RCC 7860 (cell line): ENCODE measurements at regions not wholly inside any gene's neighbourhood (a gene's known extent, or its start where the extent isn't known, plus 50 kb on each side); places are given as distances from the start of the nearest gene placed in this dataset.
A peak's percentile ranks its signal among the peaks of the same experiment; 100 is the strongest.
"Not testable (repeated sequence)": the region's sequence is repeated elsewhere in the genome, so short reads cannot be mapped to it uniquely, and the experiment has no call there.

Source experiments
- DNase-seq: peaks from one replicate; pipeline ENCODE4 v3.0.0-alpha.2; 2015; ENCODE audit warnings: low spot score
- FAIRE-seq: peaks from 2 replicates; lab custom pipeline; 2012; peaks lifted over from hg19 to GRCh38; lab: Jason Lieb, UNC

- DNase-seq (peak; percentile 16), FAIRE-seq (peak; percentile 7)
These were observed 72.3 kb upstream of the SH3RF1 start for GRCh38 chr4:169342906-169343564.

- no peak for DNase-seq
These were observed 71.6 kb upstream of the SH3RF1 start for GRCh38 chr4:169342159-169342860.

GRCh38 chr4:169341490-169341889, 70.7 kb upstream of the SH3RF1 start:
- DNase-seq: no peak
- FAIRE-seq: no peak

More at GRCh38 chr4:169342159-169342860, 71.6 kb upstream of the SH3RF1 start:
- FAIRE-seq: no peak

- DNase-seq (no peak), FAIRE-seq (no peak)
These were observed 70.1 kb upstream of the SH3RF1 start for GRCh38 chr4:169340834-169341233.

GRCh38 chr4:169338241-169338640, 67.5 kb upstream of the SH3RF1 start:
- FAIRE-seq: no peak
- DNase-seq: no peak

GRCh38 chr4:169337510-169337909, 66.8 kb upstream of the SH3RF1 start:
- no peak for DNase-seq
- FAIRE-seq: no peak

- DNase-seq (no peak), FAIRE-seq (no peak)
These were observed 64.6 kb upstream of the SH3RF1 start for GRCh38 chr4:169335331-169335730.

- FAIRE-seq (no peak), DNase-seq (no peak)
These were observed 63.6 kb upstream of the SH3RF1 start for GRCh38 chr4:169334335-169334734.

- no peak for DNase-seq
- no peak for FAIRE-seq
These were observed 62.5 kb upstream of the SH3RF1 start for GRCh38 chr4:169333265-169333664.

- DNase-seq (no peak), FAIRE-seq (no peak)
These were observed 61.8 kb upstream of the SH3RF1 start for GRCh38 chr4:169332583-169332982.

GRCh38 chr4:169330811-169331210, 60.1 kb upstream of the SH3RF1 start:
- FAIRE-seq (no peak), DNase-seq (no peak)

GRCh38 chr4:169330095-169330494, 59.3 kb upstream of the SH3RF1 start:
- no peak for DNase-seq
- FAIRE-seq: no peak

- DNase-seq: no peak
- no peak for FAIRE-seq
These were observed 57.2 kb upstream of the SH3RF1 start for GRCh38 chr4:169327951-169328350.

- not testable (repeated sequence) for DNase-seq, FAIRE-seq
These were observed 53.2 kb upstream of the SH3RF1 start for GRCh38 chr4:169323925-169324324.

GRCh38 chr4:169322833-169323232, 52.1 kb upstream of the SH3RF1 start:
- FAIRE-seq, DNase-seq: not testable (repeated sequence)
